ENCODE measurements at regions not wholly inside any gene's neighbourhood (a gene's known extent, or its start where the extent isn't known, plus 50 kb on each side); places are given as distances from the start of the nearest gene placed in this dataset.

- DNase-seq = no peak
- in situ Hi-C loops (cut with HindIII; ENCODE audit: low pct_ligation_motif_present, low sequenced_read_pairs) = no loop called here
- Histone ChIP-seq H3K27ac (no peak overlapping the region), H3K36me3 (replicated peaks) (no peaks in the 10 kb centered on the region), H3K27me3 (replicated peaks) (no peaks in the 10 kb centered on the region), H3K4me3 (ENCODE audit: low read depth, low read length) (no peak overlapping the region)
- no peak for TF ChIP-seq CTCF (IDR thresholded peaks at IDR 0.05; ENCODE audit: low read depth, low read length, missing control alignments)
Observed at GRCh38 chr9:26579056-26579455, 313.5 kb downstream of the CAAP1 start.

GRCh38 chr9:26574898-26575440 is 317.6 kb downstream of the CAAP1 start:
- no peak for DNase-seq
- H3K27me3 ChIP-seq (replicated peaks) = no peaks in the 10 kb centered on the region
- TF ChIP-seq CTCF (IDR thresholded peaks at IDR 0.05; ENCODE audit: low read depth, low read length, missing control alignments) = no peak
- H3K27ac ChIP-seq = no peak overlapping the region
- H3K36me3 ChIP-seq (replicated peaks) = no peaks in the 10 kb centered on the region
- in situ Hi-C loops (cut with HindIII; ENCODE audit: low pct_ligation_motif_present, low sequenced_read_pairs) = no loop called here
- H3K4me3 ChIP-seq (ENCODE audit: low read depth, low read length) = no peak overlapping the region

- DNase-seq = no peak
- no peaks in the 10 kb centered on the region for H3K27me3 ChIP-seq (replicated peaks)
- H3K27ac ChIP-seq = no peak overlapping the region
- no peak overlapping the region for H3K4me3 ChIP-seq (ENCODE audit: low read depth, low read length)
- TF ChIP-seq CTCF (IDR thresholded peaks at IDR 0.05; ENCODE audit: low read depth, low read length, missing control alignments) = no peak
- in situ Hi-C loops (cut with HindIII; ENCODE audit: low pct_ligation_motif_present, low sequenced_read_pairs) = no loop called here
- H3K36me3 ChIP-seq (replicated peaks) = no peaks in the 10 kb centered on the region
Observed at GRCh38 chr9:26574256-26574655, 318.3 kb downstream of the CAAP1 start.

- H3K4me3 ChIP-seq (ENCODE audit: low read depth, low read length) = no peak overlapping the region
- no peaks in the 10 kb centered on the region for H3K36me3 ChIP-seq (replicated peaks)
- in situ Hi-C loops (cut with HindIII; ENCODE audit: low pct_ligation_motif_present, low sequenced_read_pairs) = no loop called here
- H3K27ac ChIP-seq = no peak overlapping the region
- no peak for TF ChIP-seq CTCF (IDR thresholded peaks at IDR 0.05; ENCODE audit: low read depth, low read length, missing control alignments)
- no peak for DNase-seq
- no peaks in the 10 kb centered on the region for H3K27me3 ChIP-seq (replicated peaks)
Observed at GRCh38 chr9:26567976-26568375, 324.6 kb downstream of the CAAP1 start.

- no peaks in the 10 kb centered on the region for H3K27me3 ChIP-seq (replicated peaks)
- in situ Hi-C loops (cut with HindIII; ENCODE audit: low pct_ligation_motif_present, low sequenced_read_pairs) = no loop called here
- H3K36me3 ChIP-seq (replicated peaks) = no peaks in the 10 kb centered on the region
- DNase-seq = no peak
- no peak for TF ChIP-seq CTCF (IDR thresholded peaks at IDR 0.05; ENCODE audit: low read depth, low read length, missing control alignments)
- no peak overlapping the region for H3K4me3 ChIP-seq (ENCODE audit: low read depth, low read length)
- H3K27ac ChIP-seq = no peak overlapping the region
Observed at GRCh38 chr9:26566141-26566540, 326.5 kb downstream of the CAAP1 start.

- in situ Hi-C loops (cut with HindIII; ENCODE audit: low pct_ligation_motif_present, low sequenced_read_pairs) = no loop called here
- no peak overlapping the region for H3K4me3 ChIP-seq (ENCODE audit: low read depth, low read length)
- DNase-seq = no peak
- H3K27me3 ChIP-seq (replicated peaks) = no peaks in the 10 kb centered on the region
- H3K36me3 ChIP-seq (replicated peaks) = no peaks in the 10 kb centered on the region
- TF ChIP-seq CTCF (IDR thresholded peaks at IDR 0.05; ENCODE audit: low read depth, low read length, missing control alignments) = no peak
- no peak overlapping the region for H3K27ac ChIP-seq
Observed at GRCh38 chr9:26565118-26565517, 327.5 kb downstream of the CAAP1 start.

Measured in brain microvascular endothelial cell (primary cell).